ENCODE measurements at regions not wholly inside any gene's neighbourhood (a gene's known extent, or its start where the extent isn't known, plus 50 kb on each side); places are given as distances from the start of the nearest gene placed in this dataset.
A peak's percentile ranks its signal among the peaks of the same experiment; 100 is the strongest.

GRCh38 chr6:63446405-63446804 lies 125.9 kb upstream of the LOC128125822 start:
- H3K4me3 ChIP-seq (ENCODE audit: low read length), result no peak overlapping the region
- H3K4me1 ChIP-seq (ENCODE audit: control insufficient read depth, insufficient read depth, low read length), result no peaks in the 10 kb centered on the region
- H3K36me3 ChIP-seq (ENCODE audit: control insufficient read depth, insufficient read depth, low read length), result no peaks in the 10 kb centered on the region
- no peak overlapping the region for H3K9ac ChIP-seq (ENCODE audit: low read length)
- H3K27me3 ChIP-seq (ENCODE audit: control insufficient read depth, insufficient read depth, low read length), result no peaks in the 10 kb centered on the region
- H3K9me3 ChIP-seq (ENCODE audit: control insufficient read depth, low read length), result no peaks in the 10 kb centered on the region

- H3K36me3 ChIP-seq (ENCODE audit: control insufficient read depth, insufficient read depth, low read length), result no peaks in the 10 kb centered on the region
- H3K27me3 ChIP-seq (ENCODE audit: control insufficient read depth, insufficient read depth, low read length), result no peaks in the 10 kb centered on the region
- no peak overlapping the region for H3K9ac ChIP-seq (ENCODE audit: low read length)
- H3K4me3 ChIP-seq (ENCODE audit: low read length), result no peak overlapping the region
- H3K4me1 ChIP-seq (ENCODE audit: control insufficient read depth, insufficient read depth, low read length), result no peaks in the 10 kb centered on the region
- H3K9me3 ChIP-seq (ENCODE audit: control insufficient read depth, low read length), result no peaks in the 10 kb centered on the region
Observed at GRCh38 chr6:63447134-63447533, 125.1 kb upstream of the LOC128125822 start.

- Histone ChIP-seq H3K9me3 (ENCODE audit: control insufficient read depth, low read length) (no peaks in the 10 kb centered on the region), H3K27me3 (ENCODE audit: control insufficient read depth, insufficient read depth, low read length) (no peaks in the 10 kb centered on the region), H3K36me3 (ENCODE audit: control insufficient read depth, insufficient read depth, low read length) (no peaks in the 10 kb centered on the region), H3K9ac (ENCODE audit: low read length) (no peak overlapping the region), H3K4me1 (ENCODE audit: control insufficient read depth, insufficient read depth, low read length) (no peaks in the 10 kb centered on the region), H3K4me3 (ENCODE audit: low read length) (no peak overlapping the region)
Observed at GRCh38 chr6:63448229-63448628, 124.1 kb upstream of the LOC128125822 start.

- H3K9me3 ChIP-seq (ENCODE audit: control insufficient read depth, low read length), result no peaks in the 10 kb centered on the region
- no peak overlapping the region for H3K4me3 ChIP-seq (ENCODE audit: low read length)
- no peaks in the 10 kb centered on the region for H3K36me3 ChIP-seq (ENCODE audit: control insufficient read depth, insufficient read depth, low read length)
- no peak overlapping the region for H3K9ac ChIP-seq (ENCODE audit: low read length)
- H3K4me1 ChIP-seq (ENCODE audit: control insufficient read depth, insufficient read depth, low read length), result no peaks in the 10 kb centered on the region
- no peaks in the 10 kb centered on the region for H3K27me3 ChIP-seq (ENCODE audit: control insufficient read depth, insufficient read depth, low read length)
Observed at GRCh38 chr6:63449714-63450113, 122.6 kb upstream of the LOC128125822 start.

- H3K36me3 ChIP-seq (ENCODE audit: control insufficient read depth, insufficient read depth, low read length), result no peaks in the 10 kb centered on the region
- H3K4me1 ChIP-seq (ENCODE audit: control insufficient read depth, insufficient read depth, low read length), result no peaks in the 10 kb centered on the region
- H3K27me3 ChIP-seq (ENCODE audit: control insufficient read depth, insufficient read depth, low read length), result no peaks in the 10 kb centered on the region
- no peak overlapping the region for H3K9ac ChIP-seq (ENCODE audit: low read length)
- H3K9me3 ChIP-seq (ENCODE audit: control insufficient read depth, low read length), result no peaks in the 10 kb centered on the region
- no peak overlapping the region for H3K4me3 ChIP-seq (ENCODE audit: low read length)
Observed at GRCh38 chr6:63451238-63451637, 121.0 kb upstream of the LOC128125822 start.

- Histone ChIP-seq H3K9ac (ENCODE audit: low read length) (no peak overlapping the region), H3K27me3 (ENCODE audit: control insufficient read depth, insufficient read depth, low read length) (no peaks in the 10 kb centered on the region), H3K4me1 (ENCODE audit: control insufficient read depth, insufficient read depth, low read length) (peaks cover 7% of the 10 kb centered on the region), H3K36me3 (ENCODE audit: control insufficient read depth, insufficient read depth, low read length) (no peaks in the 10 kb centered on the region), H3K4me3 (ENCODE audit: low read length) (no peak overlapping the region), H3K9me3 (ENCODE audit: control insufficient read depth, low read length) (no peaks in the 10 kb centered on the region)
Observed at GRCh38 chr6:63452125-63452524, 120.2 kb upstream of the LOC128125822 start.

- Histone ChIP-seq H3K36me3 (ENCODE audit: control insufficient read depth, insufficient read depth, low read length) (no peaks in the 10 kb centered on the region), H3K4me1 (ENCODE audit: control insufficient read depth, insufficient read depth, low read length) (peaks cover 8% of the 10 kb centered on the region), H3K9ac (ENCODE audit: low read length) (no peak overlapping the region), H3K27me3 (ENCODE audit: control insufficient read depth, insufficient read depth, low read length) (no peaks in the 10 kb centered on the region), H3K9me3 (ENCODE audit: control insufficient read depth, low read length) (no peaks in the 10 kb centered on the region), H3K4me3 (ENCODE audit: low read length) (no peak overlapping the region)
Observed at GRCh38 chr6:63456734-63457133, 115.5 kb upstream of the LOC128125822 start.

- H3K4me3 ChIP-seq (ENCODE audit: low read length), result no peak overlapping the region
- peak overlapping the region; percentile 69 for H3K9ac ChIP-seq (ENCODE audit: low read length)
- peaks cover 8% of the 10 kb centered on the region for H3K4me1 ChIP-seq (ENCODE audit: control insufficient read depth, insufficient read depth, low read length)
- H3K27me3 ChIP-seq (ENCODE audit: control insufficient read depth, insufficient read depth, low read length), result no peaks in the 10 kb centered on the region
- H3K36me3 ChIP-seq (ENCODE audit: control insufficient read depth, insufficient read depth, low read length), result no peaks in the 10 kb centered on the region
- no peaks in the 10 kb centered on the region for H3K9me3 ChIP-seq (ENCODE audit: control insufficient read depth, low read length)
Observed at GRCh38 chr6:63458480-63459115, 113.7 kb upstream of the LOC128125822 start.

- Histone ChIP-seq H3K36me3 (ENCODE audit: control insufficient read depth, insufficient read depth, low read length) (no peaks in the 10 kb centered on the region), H3K4me3 (ENCODE audit: low read length) (no peak overlapping the region), H3K9ac (ENCODE audit: low read length) (no peak overlapping the region), H3K27me3 (ENCODE audit: control insufficient read depth, insufficient read depth, low read length) (no peaks in the 10 kb centered on the region), H3K9me3 (ENCODE audit: control insufficient read depth, low read length) (no peaks in the 10 kb centered on the region), H3K4me1 (ENCODE audit: control insufficient read depth, insufficient read depth, low read length) (peaks cover 8% of the 10 kb centered on the region)
Observed at GRCh38 chr6:63459814-63460213, 112.5 kb upstream of the LOC128125822 start.

- Histone ChIP-seq H3K4me3 (ENCODE audit: low read length) (no peak overlapping the region), H3K9me3 (ENCODE audit: control insufficient read depth, low read length) (no peaks in the 10 kb centered on the region), H3K4me1 (ENCODE audit: control insufficient read depth, insufficient read depth, low read length) (peaks cover 8% of the 10 kb centered on the region), H3K9ac (ENCODE audit: low read length) (no peak overlapping the region), H3K36me3 (ENCODE audit: control insufficient read depth, insufficient read depth, low read length) (no peaks in the 10 kb centered on the region), H3K27me3 (ENCODE audit: control insufficient read depth, insufficient read depth, low read length) (no peaks in the 10 kb centered on the region)
Observed at GRCh38 chr6:63460971-63461370, 111.3 kb upstream of the LOC128125822 start.

- H3K36me3 ChIP-seq (ENCODE audit: control insufficient read depth, insufficient read depth, low read length), result no peaks in the 10 kb centered on the region
Observed at GRCh38 chr6:63464060-63464459, 108.2 kb upstream of the LOC128125822 start.

GRCh38 chr6:63465750-63466149 lies 106.5 kb upstream of the LOC128125822 start:
- H3K4me1 ChIP-seq (ENCODE audit: control insufficient read depth, insufficient read depth, low read length), result no peaks in the 10 kb centered on the region
- H3K4me3 ChIP-seq (ENCODE audit: low read length), result no peak overlapping the region
- no peaks in the 10 kb centered on the region for H3K9me3 ChIP-seq (ENCODE audit: control insufficient read depth, low read length)
- H3K36me3 ChIP-seq (ENCODE audit: control insufficient read depth, insufficient read depth, low read length), result no peaks in the 10 kb centered on the region
- H3K9ac ChIP-seq (ENCODE audit: low read length), result no peak overlapping the region
- no peaks in the 10 kb centered on the region for H3K27me3 ChIP-seq (ENCODE audit: control insufficient read depth, insufficient read depth, low read length)

More at GRCh38 chr6:63464060-63464459, 108.2 kb upstream of the LOC128125822 start:
- Histone ChIP-seq H3K9me3 (ENCODE audit: control insufficient read depth, low read length) (no peaks in the 10 kb centered on the region), H3K27me3 (ENCODE audit: control insufficient read depth, insufficient read depth, low read length) (no peaks in the 10 kb centered on the region), H3K4me3 (ENCODE audit: low read length) (no peak overlapping the region), H3K9ac (ENCODE audit: low read length) (no peak overlapping the region), H3K4me1 (ENCODE audit: control insufficient read depth, insufficient read depth, low read length) (no peaks in the 10 kb centered on the region)

GRCh38 chr6:63466242-63466733 lies 106.0 kb upstream of the LOC128125822 start:
- Histone ChIP-seq H3K9ac (ENCODE audit: low read length) (no peak overlapping the region), H3K27me3 (ENCODE audit: control insufficient read depth, insufficient read depth, low read length) (no peaks in the 10 kb centered on the region), H3K36me3 (ENCODE audit: control insufficient read depth, insufficient read depth, low read length) (no peaks in the 10 kb centered on the region), H3K4me1 (ENCODE audit: control insufficient read depth, insufficient read depth, low read length) (no peaks in the 10 kb centered on the region), H3K4me3 (ENCODE audit: low read length) (no peak overlapping the region), H3K9me3 (ENCODE audit: control insufficient read depth, low read length) (no peaks in the 10 kb centered on the region)
